Naive B cell (primary cell): ENCODE measurements at regions not wholly inside any gene's neighbourhood (a gene's known extent, or its start where the extent isn't known, plus 50 kb on each side); places are given as distances from the start of the nearest gene placed in this dataset.

Source experiments
- ATAC-seq, 2 donors: fragments of 150-1000 bp; cut with Tn5 transposase; 2 replicates each; pipeline ENCODE4 v1.10.0; 2021; ENCODE audit warnings: low read depth in 2 of 2, mild to moderate bottlenecking in 2 of 2, moderate library complexity in 2 of 2
- DNase-seq: peaks from one replicate; pipeline ENCODE4 v3.0.0; 2022
- H3K27ac Mint-ChIP-seq, 6 donors: one replicate each; pipeline ENCODE4 v1.8.0; 2020 to 2022; ENCODE audit warnings: mild to moderate bottlenecking in 6 of 6, mixed read lengths in 6 of 6, moderate library complexity in 5 of 6, inconsistent platforms in 2 of 6
- H3K27me3 Mint-ChIP-seq, 3 donors: one replicate each; pipeline ENCODE4 v1.8.0; 2021 to 2022; ENCODE audit warnings: mixed read lengths in 3 of 3, mild to moderate bottlenecking in 1 of 3
- H3K36me3 Mint-ChIP-seq, 2 donors: one replicate each; pipeline ENCODE4 v1.8.0; 2020 to 2022; ENCODE audit warnings: mixed read lengths in 2 of 2, inconsistent platforms in 1 of 2, mild to moderate bottlenecking in 1 of 2
- H3K4me1 Mint-ChIP-seq, 3 donors: one replicate each; pipeline ENCODE4 v1.8.0; 2020 to 2022; ENCODE audit warnings: mixed read lengths in 3 of 3, inconsistent platforms in 1 of 3, mild to moderate bottlenecking in 1 of 3, moderate library complexity in 1 of 3
- H3K4me3 Mint-ChIP-seq, 8 donors: one replicate each; pipeline ENCODE4 v1.8.0; 2020 to 2022; ENCODE audit warnings: mild to moderate bottlenecking in 8 of 8, mixed read lengths in 8 of 8, moderate library complexity in 8 of 8, inconsistent platforms in 2 of 8
- H3K9me3 Mint-ChIP-seq, 7 donors: one replicate each; pipeline ENCODE4 v1.8.0; 2020 to 2022; ENCODE audit warnings: mixed read lengths in 7 of 7, mild to moderate bottlenecking in 5 of 7, inconsistent platforms in 2 of 7, moderate library complexity in 1 of 7

DNA sequence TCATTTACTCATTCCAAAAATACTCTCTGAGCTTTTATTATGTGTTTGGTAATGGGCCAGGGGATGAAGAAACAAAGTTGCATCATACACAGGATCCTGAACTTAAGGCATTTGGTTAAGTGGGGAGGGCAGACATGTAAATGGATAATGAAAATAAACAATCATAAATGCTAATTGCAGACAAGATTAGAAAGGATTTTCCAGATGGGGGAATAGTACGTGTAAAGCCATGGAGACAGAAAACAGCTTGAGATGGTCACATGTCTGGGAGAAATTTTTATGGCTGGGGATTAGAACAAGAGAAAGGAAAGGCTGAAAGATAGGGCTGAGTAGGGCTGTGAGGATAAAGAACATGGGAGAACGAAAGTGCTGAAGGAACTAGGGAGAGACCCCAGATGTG is 534.3 kb upstream of the LARGE1 start:
- no peak for ATAC-seq
- no peaks in the 10 kb centered on the region for H3K4me1 Mint-ChIP-seq
- no peaks in the 10 kb centered on the region for H3K36me3 Mint-ChIP-seq
- H3K27me3 Mint-ChIP-seq, result no peaks in the 10 kb centered on the region
- peaks cover 0 to 9% (median 7%) of the 10 kb centered on the region in 7 donors for H3K9me3 Mint-ChIP-seq
- no peak overlapping the region for H3K27ac Mint-ChIP-seq
- H3K4me3 Mint-ChIP-seq, result no peak overlapping the region
- no peak for DNase-seq

DNA sequence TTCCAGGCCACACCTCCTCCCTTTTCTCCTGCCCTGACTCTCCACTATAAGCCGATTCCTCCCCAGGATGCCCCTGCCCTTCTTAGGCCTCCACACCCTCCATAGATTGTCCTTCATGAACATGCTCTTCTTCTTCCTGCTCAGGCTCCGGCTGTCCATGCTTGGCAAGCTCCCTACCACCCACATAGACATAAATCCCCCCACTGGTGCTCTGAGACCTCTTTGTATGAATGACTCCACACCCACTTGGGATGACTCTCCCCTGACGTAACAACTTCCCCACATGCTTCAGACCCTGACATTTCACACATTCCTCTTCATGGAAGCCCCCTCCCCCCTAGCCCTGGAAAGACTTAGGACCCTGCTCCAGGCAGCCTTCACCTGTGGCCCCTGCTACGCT is 542.5 kb upstream of the LARGE1 start:
- no peak for DNase-seq

DNA sequence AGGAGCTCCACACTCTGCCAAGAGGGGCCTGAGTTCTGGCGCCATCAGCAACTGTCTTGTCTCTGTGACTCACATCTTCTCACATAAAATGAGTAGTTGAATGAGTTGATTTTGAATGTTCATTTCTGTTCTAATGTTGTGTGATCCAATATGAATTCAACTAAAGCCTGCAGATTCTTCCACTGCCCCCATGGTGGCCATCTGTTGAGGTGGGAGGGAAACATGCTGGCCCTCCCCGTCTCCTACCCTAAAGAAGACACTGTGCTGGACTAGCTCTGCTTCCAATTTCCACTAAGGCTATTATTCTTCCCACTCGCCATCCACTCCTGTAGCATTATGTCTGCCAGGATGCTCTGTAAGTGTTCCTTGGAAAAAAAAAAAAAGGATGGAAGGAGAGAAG is 555.6 kb upstream of the LARGE1 start:
- no peak overlapping the region for H3K27ac Mint-ChIP-seq
- ATAC-seq (no peak), DNase-seq (no peak)
- H3K4me1 Mint-ChIP-seq, result no peaks in the 10 kb centered on the region
- no peak overlapping the region for H3K4me3 Mint-ChIP-seq
- H3K36me3 Mint-ChIP-seq, result no peaks in the 10 kb centered on the region
- H3K27me3 Mint-ChIP-seq, result peaks cover 10 to 33% (median 15%) of the 10 kb centered on the region in 3 donors
- H3K9me3 Mint-ChIP-seq, result peaks cover 0 to 9% (median 3%) of the 10 kb centered on the region in 7 donors

More for the DNA sequence above, 542.5 kb upstream of the LARGE1 start:
- Mint-ChIP-seq H3K27me3 (peaks cover 0 to 11% (median 0%) of the 10 kb centered on the region in 3 donors), H3K4me1 (no peaks in the 10 kb centered on the region), H3K9me3 (peaks cover 0 to 12% (median 0%) of the 10 kb centered on the region in 7 donors), H3K27ac (peak overlapping the region in 1 of 6 donors; percentile 9), H3K36me3 (no peaks in the 10 kb centered on the region), H3K4me3 (no peak overlapping the region)
- no peak for ATAC-seq

- no peak overlapping the region for H3K4me3 Mint-ChIP-seq
- no peak for DNase-seq
- peaks cover 0 to 14% (median 6%) of the 10 kb centered on the region in 7 donors for H3K9me3 Mint-ChIP-seq
- no peaks in the 10 kb centered on the region for H3K4me1 Mint-ChIP-seq
- H3K27me3 Mint-ChIP-seq, result peaks cover 10 to 33% (median 15%) of the 10 kb centered on the region in 3 donors
- no peaks in the 10 kb centered on the region for H3K36me3 Mint-ChIP-seq
- ATAC-seq, result no peak
- peak overlapping the region in 1 of 6 donors; percentile 33 for H3K27ac Mint-ChIP-seq
Observed at GRCh38 chr22:34476762-34477161, 556.5 kb upstream of the LARGE1 start.

DNA sequence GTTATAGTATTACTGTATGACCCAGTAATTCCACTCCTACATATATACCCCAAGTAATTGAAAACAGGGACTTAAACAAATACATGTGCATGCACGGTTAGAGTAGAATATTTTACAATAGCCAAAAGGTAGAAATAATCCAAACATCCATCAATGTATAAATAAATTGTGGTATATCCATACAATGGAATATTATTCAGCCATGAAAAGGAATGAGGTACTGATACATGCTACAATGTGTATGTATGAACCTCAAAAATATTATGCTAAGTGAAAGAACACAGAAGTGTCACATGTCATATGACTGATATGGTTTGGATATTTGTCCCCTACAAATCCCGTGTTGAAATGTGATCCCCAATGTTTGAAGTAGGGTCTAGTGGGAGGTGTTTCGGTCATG is 560.8 kb upstream of the LARGE1 start:
- H3K36me3 Mint-ChIP-seq, result no peaks in the 10 kb centered on the region
- H3K4me3 Mint-ChIP-seq, result no peak overlapping the region
- no peak overlapping the region for H3K27ac Mint-ChIP-seq
- peaks cover 2 to 19% (median 11%) of the 10 kb centered on the region in 7 donors for H3K9me3 Mint-ChIP-seq
- H3K4me1 Mint-ChIP-seq, result no peaks in the 10 kb centered on the region
- peaks cover 0 to 13% (median 2%) of the 10 kb centered on the region in 3 donors for H3K27me3 Mint-ChIP-seq
- DNase-seq (no peak), ATAC-seq (no peak)

- Mint-ChIP-seq H3K4me3 (no peak overlapping the region), H3K36me3 (no peaks in the 10 kb centered on the region), H3K9me3 (peaks cover 0 to 8% (median 3%) of the 10 kb centered on the region in 7 donors), H3K27me3 (no peaks in the 10 kb centered on the region), H3K4me1 (no peaks in the 10 kb centered on the region), H3K27ac (no peak overlapping the region)
- ATAC-seq, result no peak
- DNase-seq, result no peak
Observed at GRCh38 chr22:34486381-34486780, 566.1 kb upstream of the LARGE1 start.

DNA sequence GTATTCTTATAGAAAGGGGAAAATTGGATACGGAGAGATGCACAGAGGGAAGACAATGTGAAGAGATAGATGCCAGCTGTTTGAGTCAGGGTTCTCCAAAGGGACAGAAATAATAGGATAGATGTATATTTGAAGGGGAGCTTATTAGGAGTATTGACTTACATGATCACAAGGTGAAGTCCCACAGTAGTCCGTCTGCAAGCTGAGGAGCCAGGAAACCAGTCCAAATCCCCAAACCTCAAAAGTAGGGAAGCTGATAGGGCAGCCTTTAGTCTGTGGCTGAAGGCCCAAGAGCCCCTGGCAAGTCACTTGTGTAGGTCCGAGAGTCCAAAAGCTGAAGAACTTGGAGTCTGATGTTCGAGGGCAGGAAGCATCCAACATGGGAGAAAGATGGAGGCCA is 569.6 kb upstream of the LARGE1 start:
- no peak for ATAC-seq
- Mint-ChIP-seq H3K27ac (no peak overlapping the region), H3K27me3 (no peaks in the 10 kb centered on the region)

DNA sequence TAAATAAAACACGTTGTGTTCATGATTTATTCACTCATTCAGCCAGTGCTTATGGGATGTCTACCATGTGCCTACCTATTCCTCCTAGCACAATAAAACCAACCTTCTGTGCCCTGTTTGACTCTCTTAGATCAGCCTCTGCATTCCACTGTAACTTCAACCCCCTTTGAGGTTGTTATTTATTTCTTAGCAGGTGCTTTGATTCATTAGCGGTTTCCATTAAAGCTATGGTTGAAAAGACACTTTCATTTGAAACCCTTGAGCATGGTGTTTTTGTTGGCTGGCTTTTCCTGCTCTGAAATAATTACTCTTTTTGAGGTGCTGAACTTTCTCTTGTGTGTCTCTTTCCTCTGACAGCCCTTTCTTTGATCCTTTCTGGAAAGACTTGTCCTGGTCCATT is 570.6 kb upstream of the LARGE1 start:
- H3K9me3 Mint-ChIP-seq, result peaks cover 3 to 13% (median 10%) of the 10 kb centered on the region in 7 donors

More for the DNA sequence above, 569.6 kb upstream of the LARGE1 start:
- peaks cover 0 to 8% of the 10 kb centered on the region in 2 donors for H3K36me3 Mint-ChIP-seq
- no peaks in the 10 kb centered on the region for H3K4me1 Mint-ChIP-seq
- DNase-seq, result no peak
- peaks cover 3 to 13% (median 10%) of the 10 kb centered on the region in 7 donors for H3K9me3 Mint-ChIP-seq
- H3K4me3 Mint-ChIP-seq, result no peak overlapping the region

GRCh38 chr22:34493486-34493885 is 572.5 kb upstream of the ISX start:
- peaks cover 4 to 22% (median 13%) of the 10 kb centered on the region in 7 donors for H3K9me3 Mint-ChIP-seq
- no peak overlapping the region for H3K4me3 Mint-ChIP-seq
- no peak overlapping the region for H3K27ac Mint-ChIP-seq
- peaks cover 0 to 3% (median 0%) of the 10 kb centered on the region in 3 donors for H3K27me3 Mint-ChIP-seq
- no peaks in the 10 kb centered on the region for H3K4me1 Mint-ChIP-seq
- no peak for ATAC-seq
- DNase-seq, result no peak
- peaks cover 0 to 8% of the 10 kb centered on the region in 2 donors for H3K36me3 Mint-ChIP-seq

More for the DNA sequence above, 570.6 kb upstream of the LARGE1 start:
- Mint-ChIP-seq H3K36me3 (peaks cover 0 to 8% of the 10 kb centered on the region in 2 donors), H3K4me1 (no peaks in the 10 kb centered on the region), H3K27ac (no peak overlapping the region), H3K4me3 (no peak overlapping the region), H3K27me3 (no peaks in the 10 kb centered on the region)
- ATAC-seq, result no peak
- no peak for DNase-seq

- H3K9me3 Mint-ChIP-seq, result peaks cover 0 to 14% (median 5%) of the 10 kb centered on the region in 7 donors
- H3K27me3 Mint-ChIP-seq, result peaks cover 6 to 15% (median 10%) of the 10 kb centered on the region in 3 donors
- H3K4me1 Mint-ChIP-seq, result no peaks in the 10 kb centered on the region
- no peak for ATAC-seq
- H3K36me3 Mint-ChIP-seq, result no peaks in the 10 kb centered on the region
- H3K4me3 Mint-ChIP-seq, result no peak overlapping the region
- no peak overlapping the region for H3K27ac Mint-ChIP-seq
- no peak for DNase-seq
Observed at GRCh38 chr22:34501366-34501965, 564.5 kb upstream of the ISX start.

- H3K4me3 Mint-ChIP-seq, result no peak overlapping the region
- H3K27me3 Mint-ChIP-seq, result peaks cover 3 to 15% (median 10%) of the 10 kb centered on the region in 3 donors
- H3K36me3 Mint-ChIP-seq, result no peaks in the 10 kb centered on the region
- no peak overlapping the region for H3K27ac Mint-ChIP-seq
- DNase-seq, result no peak
- no peaks in the 10 kb centered on the region for H3K4me1 Mint-ChIP-seq
- no peak for ATAC-seq
- H3K9me3 Mint-ChIP-seq, result peaks cover 0 to 7% (median 0%) of the 10 kb centered on the region in 7 donors
Observed at GRCh38 chr22:34502821-34503220, 563.1 kb upstream of the ISX start.

DNA sequence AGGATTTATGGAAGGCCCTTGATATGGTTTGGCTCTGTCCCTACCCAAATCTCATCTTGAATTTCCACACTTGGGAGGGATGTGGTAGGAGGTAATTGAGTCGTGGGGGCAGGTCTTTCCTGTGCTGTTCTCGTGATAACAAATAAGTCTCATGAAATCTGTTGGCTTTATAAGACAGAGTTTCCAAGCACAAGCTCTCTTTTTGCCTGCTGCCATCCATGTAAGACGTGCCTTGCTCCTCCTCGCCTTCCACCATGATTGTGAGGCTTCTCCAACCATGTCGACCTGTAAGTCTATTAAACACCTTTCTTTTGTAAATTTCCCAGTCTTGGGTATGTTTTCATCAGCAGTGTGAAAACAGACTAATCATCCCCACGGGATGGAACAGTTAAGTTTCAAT is 557.2 kb upstream of the ISX start:
- H3K36me3 Mint-ChIP-seq, result no peaks in the 10 kb centered on the region
- no peak overlapping the region for H3K4me3 Mint-ChIP-seq
- no peak for ATAC-seq
- H3K9me3 Mint-ChIP-seq, result peaks cover 0 to 7% (median 0%) of the 10 kb centered on the region in 7 donors
- peaks cover 3 to 19% (median 8%) of the 10 kb centered on the region in 3 donors for H3K27me3 Mint-ChIP-seq
- H3K4me1 Mint-ChIP-seq, result no peaks in the 10 kb centered on the region
- no peak overlapping the region for H3K27ac Mint-ChIP-seq
- DNase-seq, result no peak

DNA sequence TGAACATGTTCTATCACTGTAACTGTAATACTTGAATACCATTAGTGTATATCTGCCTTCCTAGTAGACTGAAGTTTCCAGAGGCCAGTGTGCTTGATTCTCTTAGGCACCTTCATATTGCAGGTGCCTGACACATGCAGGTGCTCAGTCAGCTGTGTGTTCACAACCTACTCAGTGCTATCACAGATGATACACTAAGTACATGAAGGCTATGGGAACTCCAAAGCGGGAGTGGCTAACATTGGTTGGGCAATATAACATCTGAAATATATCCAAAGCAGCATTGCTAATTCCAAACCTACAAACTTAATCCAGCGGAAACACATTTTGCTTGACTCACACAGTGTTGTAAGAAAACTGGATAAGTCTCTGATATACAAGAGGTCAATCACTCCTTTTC is 539.3 kb upstream of the ISX start:
- Mint-ChIP-seq H3K27ac (no peak overlapping the region), H3K4me3 (no peak overlapping the region), H3K9me3 (peaks cover 0 to 4% (median 2%) of the 10 kb centered on the region in 7 donors), H3K4me1 (no peaks in the 10 kb centered on the region), H3K27me3 (peaks cover 0 to 10% (median 0%) of the 10 kb centered on the region in 3 donors), H3K36me3 (no peaks in the 10 kb centered on the region)
- no peak for DNase-seq
- no peak for ATAC-seq

GRCh38 chr22:34534101-34534500 is 531.9 kb upstream of the ISX start:
- DNase-seq (no peak), ATAC-seq (no peak)
- peaks cover 0 to 13% (median 0%) of the 10 kb centered on the region in 7 donors for H3K9me3 Mint-ChIP-seq
- no peaks in the 10 kb centered on the region for H3K36me3 Mint-ChIP-seq
- H3K27me3 Mint-ChIP-seq, result peaks cover 0 to 12% (median 0%) of the 10 kb centered on the region in 3 donors
- no peak overlapping the region for H3K27ac Mint-ChIP-seq
- no peak overlapping the region for H3K4me3 Mint-ChIP-seq
- no peaks in the 10 kb centered on the region for H3K4me1 Mint-ChIP-seq
